ENCODE measurements at regions not wholly inside any gene's neighbourhood (a gene's known extent, or its start where the extent isn't known, plus 50 kb on each side); places are given as distances from the start of the nearest gene placed in this dataset.

DNA sequence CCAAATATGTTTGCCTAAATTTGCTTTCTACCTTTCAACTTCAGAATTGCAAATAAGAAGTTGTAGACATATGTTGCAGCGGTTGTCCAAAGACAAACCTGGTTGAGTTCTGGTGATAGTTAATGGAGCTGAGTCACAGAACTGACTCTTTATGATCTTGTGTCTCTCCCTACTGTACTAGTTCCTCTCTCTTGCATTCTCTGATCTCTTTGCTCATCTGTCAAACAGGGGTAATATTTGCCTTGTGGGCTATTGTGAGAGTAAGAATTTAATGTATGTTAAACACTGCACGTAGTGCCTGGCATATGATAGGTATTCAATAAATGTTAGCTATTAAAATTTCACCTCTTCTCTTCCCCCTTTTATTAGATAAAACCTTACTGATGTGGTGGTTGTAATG, 283.5 kb upstream of the RGS6 start:
- DNase-seq = no peak

DNA sequence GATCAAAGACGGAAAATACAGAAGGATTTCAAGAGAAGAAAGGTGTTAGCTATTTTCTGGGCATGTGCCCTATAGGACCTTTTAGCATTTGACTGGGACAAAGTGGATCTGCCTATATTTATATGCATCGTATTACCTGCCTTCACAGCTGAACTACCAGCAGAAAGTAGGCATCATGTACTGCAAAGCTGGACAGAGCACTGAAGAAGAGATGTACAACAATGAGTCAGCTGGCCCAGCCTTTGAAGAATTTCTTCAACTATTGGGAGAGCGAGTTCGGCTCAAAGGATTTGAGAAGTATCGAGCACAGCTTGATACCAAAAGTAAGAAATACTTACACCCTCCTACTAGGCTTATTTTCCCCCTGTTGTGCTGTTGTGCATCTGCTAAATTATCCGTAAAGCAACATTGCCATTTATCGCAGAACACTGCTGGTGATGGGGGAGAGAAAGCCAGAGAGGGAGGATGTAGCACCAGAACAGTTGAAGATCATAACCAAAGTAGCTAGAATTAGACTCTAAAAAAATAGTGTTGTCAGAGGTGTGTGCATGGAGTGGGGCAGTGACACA, 282.0 kb upstream of the RGS6 start:
- DNase-seq = no peak

DNA sequence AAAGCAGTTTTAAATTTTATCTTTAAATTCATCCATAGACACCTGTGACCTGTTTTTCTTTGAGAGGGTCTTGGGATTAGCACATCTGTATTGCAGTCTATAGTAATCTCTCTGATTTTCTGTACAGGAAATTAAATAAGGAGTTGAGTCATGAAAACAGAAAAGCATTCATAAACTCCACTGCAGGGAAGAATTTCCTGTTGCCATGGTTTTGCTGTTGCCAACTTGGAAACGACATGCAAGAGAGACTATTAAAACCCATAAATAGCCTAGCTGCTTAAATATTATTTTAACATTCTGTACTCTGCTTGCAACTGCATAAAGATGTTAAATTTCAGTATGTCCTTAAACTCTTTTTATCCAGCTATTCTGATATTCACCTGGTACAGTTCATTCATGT, 281.0 kb upstream of the RGS6 start:
- DNase-seq = no peak

DNA sequence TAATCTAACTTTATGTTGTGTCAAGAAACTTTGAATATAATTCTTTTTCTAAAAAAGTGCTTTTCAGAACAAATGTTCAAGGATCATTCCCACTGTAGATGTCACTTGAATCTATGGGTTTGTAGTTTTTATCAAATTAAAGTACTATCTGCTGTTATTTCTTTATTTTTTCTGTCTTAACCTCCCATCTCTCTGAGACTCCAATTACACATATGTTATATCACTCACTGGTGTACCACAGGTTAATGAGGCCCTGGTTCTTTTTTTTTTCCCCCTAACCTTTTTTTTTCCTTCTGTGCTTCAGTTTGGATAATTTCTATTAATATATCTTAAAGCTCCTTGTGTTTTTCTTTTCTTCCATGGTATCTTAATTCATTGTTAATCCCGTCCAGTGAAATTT, 279.9 kb upstream of the RGS6 start:
- DNase-seq = no peak

DNA sequence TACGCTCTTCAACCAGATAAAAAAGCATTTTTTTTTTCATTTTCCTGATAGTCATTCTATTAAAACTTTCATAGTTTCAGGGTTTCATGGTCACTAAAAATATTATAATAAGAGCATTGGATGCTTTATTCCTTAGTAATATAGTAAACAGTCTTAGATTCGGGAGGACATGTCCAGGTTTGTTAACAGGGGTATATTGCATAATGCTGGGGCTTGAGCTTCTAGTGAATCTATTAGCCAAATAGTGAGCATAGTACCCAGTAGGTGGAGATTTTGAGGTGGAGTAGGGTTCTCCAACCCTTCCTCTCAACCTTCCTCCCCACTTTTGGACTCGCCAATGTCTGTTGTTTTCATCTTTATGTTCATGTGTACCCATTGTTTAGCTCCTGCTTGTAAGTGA, 277.4 kb upstream of the RGS6 start:
- no peak for DNase-seq

DNA sequence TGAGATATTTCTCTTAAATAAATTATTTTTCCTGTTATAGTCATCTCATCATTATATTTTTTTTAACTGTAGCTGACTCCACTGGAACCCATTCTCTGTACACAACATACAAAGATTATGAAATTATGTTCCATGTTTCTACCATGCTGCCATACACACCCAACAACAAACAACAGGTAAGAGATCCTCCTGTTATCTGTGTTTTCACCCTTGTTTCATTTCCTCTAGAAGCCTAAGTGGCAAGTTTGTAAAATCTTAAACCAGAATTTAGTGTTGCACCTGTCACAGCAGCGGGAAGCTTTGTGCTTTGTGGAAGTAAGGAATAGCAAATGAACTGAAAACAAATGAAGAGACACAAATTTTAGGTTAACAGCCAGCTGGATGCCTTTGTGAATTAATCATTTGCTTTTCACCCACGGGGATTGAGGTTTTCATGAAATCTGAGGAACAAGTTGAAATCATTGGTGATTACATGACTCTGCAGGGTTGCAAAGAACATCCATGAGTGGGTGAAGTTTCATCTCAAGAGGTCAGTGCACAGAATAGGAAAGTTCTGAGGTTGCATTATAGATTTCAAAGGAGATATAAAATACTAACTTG, 273.9 kb upstream of the RGS6 start:
- DNase-seq = peak in 1 of 3 donors; percentile 1

DNA sequence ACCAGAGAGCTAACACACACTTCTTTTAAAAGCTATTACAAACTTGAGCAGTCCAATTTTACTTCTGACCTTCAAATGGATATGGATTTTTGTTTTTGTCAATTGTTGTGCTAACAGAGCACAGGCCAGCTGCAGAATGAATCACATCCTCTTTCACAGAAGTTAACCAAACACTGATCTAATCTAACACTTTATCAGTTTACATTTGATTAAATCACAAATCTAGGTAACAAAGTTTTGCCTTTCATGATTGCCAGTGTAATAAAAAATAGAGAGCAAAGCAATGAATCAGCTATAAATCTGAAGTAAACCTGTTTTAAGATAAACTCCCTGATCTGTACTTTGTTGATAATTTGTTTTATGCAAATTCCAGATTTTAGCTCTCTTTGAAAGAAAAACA, 273.1 kb upstream of the RGS6 start:
- DNase-seq = no peak

DNA sequence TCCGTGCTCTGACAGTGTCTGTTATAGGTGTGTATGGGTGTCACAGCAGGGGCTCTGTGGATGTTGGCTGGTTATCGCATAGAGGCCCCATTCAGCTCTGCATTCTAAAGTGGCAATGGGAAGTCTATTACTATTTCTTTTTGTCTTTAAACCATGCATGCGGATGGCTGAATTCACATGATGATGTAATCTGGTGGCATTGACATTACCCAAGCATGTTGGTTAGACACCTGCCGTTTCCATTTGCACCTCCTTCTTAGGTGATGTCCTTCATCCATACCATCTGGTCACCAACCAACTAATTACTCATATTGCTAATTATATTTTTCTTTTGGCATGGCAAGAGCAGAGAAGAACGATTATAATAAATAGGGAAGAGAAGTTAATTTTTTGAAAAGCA, 270.8 kb upstream of the RGS6 start:
- DNase-seq = no peak

DNA sequence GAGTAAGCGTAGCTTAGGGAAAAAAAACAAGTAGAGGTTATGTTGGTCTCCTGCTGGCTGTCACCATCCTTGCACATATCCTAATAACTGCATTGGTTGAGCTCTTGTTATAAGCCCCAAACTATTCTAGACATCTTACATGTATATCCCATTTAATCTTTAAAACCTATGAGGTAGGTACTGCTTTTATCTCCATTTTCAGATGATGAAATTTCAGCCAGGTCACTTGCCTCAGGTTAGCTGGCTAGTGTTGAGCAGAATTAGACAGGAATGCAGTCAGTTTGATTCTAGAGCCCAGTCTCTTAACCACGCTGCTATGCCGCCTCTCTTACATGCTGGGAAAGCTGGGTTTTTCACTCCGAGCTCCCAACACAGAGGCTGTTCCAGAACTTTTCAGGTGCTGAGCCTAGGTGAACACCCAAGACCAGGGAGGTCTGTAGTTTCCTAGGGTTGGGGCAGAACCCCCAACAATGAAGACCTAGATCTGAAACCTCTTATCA, 269.9 kb upstream of the RGS6 start:
- DNase-seq = no peak

DNA sequence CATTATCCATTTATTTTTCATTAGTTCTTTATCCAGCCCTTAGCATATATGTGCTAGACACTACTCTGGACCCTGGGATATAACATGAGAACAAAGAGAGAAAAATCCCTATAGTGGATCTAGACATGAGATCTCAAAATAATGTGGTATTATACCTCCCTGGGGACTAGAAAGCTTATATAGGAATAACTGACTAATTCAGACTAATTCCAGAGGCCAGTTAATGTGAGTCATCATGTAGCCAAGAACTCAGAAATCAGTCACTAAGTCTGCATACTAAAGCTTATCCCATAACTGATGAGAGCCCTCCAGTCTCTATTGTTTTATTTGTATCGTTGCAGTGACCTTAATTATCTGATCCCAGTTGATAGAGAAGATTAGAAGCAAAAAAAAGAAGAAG, 267.1 kb upstream of the RGS6 start:
- DNase-seq = no peak

DNA sequence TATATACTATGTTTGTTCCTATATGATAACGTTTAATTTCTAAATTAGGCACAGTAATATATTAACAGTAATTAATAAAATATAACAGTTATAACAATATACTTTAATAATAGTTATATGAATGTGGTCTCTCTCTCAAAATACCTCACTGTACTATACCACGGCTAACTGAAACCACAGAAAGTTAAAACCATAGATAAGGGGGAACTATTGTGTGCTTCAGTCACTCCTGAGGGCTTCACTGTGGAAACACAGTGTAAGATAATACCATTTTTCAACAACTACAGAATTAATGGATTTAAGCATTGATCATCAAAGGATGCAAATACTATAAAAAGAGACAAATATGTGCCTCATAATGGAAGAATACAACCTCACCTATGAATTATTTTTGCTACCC, 266.4 kb upstream of the RGS6 start:
- no peak for DNase-seq

DNA sequence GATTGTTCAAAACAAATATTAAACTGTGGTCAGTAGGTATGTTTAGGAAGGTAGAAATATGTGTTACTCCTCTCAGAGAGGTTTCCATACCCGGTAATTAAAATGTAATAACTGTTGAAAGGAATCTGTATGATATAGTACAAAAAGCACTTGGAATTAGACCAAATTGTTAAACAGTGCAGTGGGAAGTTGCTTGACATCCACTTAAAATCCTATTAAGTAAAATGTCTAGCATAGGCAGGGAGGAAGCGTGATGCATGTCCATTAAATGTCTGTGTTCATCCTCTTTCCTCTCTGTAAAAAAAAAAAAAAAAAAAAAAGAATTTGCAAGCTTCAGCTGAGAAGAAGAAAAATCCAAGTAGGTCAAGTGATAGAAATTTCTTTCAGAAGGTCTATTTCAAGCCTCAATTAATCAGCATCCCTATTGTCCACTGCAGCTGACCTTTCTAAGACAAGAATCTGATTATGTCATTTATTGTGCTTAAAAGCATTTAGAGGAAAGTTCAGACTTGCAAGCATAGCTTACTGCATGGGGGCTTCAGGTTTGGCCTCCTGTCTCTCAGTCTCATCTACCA, 265.6 kb upstream of the RGS6 start:
- DNase-seq = no peak

DNA sequence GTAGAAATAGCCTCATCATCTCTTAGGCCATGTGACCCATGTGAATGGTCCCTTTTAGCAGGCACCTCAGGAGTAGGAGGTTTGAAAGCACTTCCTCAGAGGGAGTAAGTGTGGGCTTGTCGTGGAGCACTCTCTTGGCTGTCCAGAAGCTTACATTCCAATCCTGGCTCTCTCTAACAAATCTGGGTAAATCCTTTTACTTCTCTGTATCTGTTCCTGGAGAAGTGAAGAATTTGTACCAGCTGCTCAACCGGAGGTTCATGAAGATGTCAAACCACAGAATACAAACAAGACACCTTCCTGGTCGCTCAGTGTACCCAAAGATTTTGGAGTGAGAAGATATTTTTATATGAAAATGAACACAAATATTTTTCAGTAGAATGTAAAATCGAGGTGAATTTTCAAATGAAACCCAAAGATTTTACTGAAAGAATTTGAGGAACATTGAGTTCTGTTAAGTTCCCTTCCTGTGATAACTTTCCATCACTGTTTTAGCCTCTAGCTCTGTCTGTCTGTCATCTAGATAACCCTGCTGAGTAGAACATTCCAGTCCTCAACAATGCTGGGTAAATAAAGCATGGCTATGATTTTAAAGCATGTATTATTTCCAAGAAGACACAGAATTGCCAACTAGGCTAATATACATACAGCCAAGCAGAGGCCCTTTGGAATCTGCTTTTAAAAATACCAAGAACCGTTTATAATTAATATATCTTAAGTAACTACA, 263.9 kb upstream of the RGS6 start:
- DNase-seq = no peak

DNA sequence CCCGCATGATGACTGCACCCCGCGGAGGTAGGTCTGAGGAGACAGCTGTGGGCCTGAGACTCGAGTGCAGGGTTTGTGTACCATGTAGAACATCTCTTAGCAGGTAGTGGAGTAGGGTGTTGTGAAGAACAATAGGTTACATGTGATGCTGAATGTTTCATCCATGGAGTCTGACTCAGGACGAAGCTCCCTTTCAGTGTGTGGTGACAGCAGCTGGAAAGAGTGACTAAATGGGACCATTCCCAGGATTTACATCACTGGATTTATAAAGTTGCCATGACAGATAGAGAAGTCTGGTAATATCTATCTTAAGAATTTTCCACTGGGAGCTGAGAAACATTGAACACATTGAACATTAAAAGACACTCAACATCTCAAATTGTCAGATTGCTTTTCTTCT, 259.6 kb upstream of the RGS6 start:
- no peak for DNase-seq

DNA sequence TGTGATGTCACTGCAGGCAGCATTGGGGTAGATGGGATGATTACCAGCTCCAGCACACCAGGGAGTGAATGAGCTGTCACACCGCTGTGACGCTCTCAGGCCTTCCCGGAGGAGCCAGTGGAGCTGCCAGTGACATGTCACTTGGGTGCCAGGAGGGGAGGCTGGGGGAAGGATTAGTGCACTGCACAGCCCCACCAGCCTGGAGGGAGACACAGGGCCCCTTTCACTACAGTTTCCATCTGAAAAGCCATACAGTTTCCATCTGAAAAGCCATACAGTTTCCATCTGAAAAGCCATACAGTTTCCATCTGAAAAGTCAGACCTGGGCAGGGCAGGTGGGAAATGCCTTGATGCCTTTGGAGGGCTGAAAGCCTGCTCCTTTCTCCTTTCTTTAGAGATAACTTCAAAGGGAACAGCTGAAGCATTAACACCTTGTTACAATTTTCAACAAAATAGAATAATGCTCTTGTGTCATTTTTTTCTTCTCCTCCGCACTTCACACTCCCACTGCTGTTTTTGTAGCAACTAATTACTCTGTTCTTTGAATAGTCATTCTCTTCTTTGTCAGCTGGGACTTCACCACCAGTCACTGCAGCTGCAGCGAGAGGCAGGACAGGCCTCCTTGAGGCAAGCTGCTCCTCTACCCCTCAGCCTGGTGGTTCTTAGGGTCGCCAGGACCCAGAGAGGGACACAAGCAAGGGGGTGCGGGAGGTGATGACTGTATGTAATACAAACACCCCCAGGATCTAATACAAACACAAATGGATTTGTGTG, 256.9 kb upstream of the RGS6 start:
- no peak for DNase-seq

DNA sequence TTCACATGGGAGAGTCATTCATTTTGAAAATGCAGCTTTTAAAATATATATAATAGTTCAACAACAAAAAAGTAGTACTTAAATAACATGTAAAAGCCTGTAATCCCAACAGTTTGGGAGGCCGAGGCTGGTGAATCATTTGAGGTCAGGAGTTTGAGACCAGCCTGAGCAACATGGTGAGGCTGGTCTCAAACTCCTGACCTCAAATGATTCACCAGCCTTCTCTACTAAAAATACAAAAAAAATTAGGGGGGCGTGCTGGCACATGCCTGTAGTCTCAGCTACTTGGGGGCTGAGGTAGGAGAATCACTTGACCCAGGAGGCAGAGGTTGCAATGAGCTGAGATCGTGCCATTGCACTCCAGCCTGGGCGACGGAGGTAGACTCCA, 256.3 kb upstream of the RGS6 start:
- DNase-seq = no peak

DNA sequence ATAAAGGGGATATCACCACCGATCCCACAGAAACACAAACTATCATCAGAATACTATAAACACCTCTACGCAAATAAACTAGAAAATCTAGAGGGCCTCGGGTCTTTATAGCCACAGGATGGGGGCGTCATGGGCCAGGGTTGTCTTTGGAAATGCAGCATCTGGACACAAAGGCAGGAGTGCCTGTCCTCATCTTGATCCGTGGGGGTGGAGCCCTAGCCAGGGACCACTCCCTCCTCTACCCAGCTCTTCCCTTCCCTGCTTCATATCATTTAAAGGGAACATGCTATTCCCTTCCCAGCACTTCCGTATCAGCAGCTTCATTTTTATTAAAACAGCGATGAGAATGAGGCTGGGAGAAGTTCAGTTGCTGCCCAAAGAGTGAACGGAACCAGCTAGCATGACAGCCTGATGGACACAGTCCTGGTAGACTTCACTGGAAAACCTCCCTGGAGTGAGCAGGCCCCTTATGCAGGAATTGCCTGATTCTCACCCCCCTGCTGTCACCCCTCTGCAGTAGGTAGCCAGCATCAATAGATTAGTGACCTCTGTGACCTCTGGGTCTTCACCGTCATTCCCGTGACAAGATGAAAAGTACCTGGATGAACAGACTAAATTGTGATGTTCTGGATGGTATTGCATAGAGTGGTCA, 251.4 kb upstream of the RGS6 start:
- DNase-seq = peak in 1 of 3 donors; percentile 3

DNA sequence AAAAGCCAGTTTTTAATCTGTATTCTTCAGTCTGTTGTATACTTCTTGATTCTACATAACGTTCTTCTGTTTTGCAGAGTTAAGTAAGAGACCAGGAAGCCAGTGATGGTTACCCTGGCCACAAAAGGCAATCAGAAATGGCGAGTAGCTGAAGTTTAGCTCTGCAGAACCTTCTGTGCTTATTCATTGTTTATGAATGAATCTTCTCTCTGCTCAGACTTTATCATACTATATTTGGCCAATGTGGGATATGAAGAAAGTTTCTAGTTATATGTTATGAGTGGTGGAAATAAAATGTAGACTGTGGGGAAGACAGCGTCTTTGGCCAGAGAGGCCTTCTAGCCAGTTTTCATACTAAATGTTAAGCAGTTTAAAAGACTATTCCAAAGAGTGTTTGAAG, 249.9 kb upstream of the RGS6 start:
- DNase-seq = no peak

DNA sequence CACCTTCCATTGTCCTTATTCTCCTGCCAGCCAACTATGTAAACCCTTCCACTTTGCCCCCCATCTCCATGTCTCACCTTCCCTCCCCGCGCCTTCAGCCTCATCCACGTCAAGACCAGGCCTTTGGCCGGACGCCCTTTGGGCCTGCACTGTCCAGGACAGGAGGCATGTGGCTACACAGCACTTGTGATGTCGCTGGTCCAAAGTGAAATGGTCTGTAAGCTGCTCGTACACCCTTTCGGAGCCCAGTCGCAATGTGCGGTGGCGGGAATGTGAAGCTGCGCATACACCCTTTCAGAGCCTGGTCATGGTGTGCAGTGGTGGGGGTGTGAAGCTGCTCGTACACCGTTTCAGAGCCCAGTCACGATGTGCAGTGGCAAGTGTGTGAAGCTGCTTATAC, 247.9 kb upstream of the RGS6 start:
- DNase-seq = no peak

DNA sequence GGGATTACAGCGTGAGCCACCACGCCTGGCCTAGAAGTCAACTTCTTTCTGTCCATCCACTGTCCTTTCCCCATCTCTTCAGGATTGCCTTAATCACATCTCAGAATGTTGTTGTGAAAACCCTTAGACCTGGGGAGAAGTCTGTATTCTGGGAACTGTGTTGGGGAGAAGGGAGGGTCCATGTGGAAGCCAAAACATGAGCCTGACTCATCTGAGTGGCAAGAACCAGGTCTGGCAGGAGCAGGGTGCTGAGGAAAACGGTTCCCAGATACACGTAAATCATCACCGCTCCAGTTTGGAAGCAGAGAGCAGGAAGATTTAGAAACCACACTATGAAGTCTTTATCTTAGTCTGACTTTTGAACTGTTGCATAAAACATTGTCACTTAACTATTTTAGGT, 245.6 kb upstream of the RGS6 start:
- DNase-seq = no peak

DNA sequence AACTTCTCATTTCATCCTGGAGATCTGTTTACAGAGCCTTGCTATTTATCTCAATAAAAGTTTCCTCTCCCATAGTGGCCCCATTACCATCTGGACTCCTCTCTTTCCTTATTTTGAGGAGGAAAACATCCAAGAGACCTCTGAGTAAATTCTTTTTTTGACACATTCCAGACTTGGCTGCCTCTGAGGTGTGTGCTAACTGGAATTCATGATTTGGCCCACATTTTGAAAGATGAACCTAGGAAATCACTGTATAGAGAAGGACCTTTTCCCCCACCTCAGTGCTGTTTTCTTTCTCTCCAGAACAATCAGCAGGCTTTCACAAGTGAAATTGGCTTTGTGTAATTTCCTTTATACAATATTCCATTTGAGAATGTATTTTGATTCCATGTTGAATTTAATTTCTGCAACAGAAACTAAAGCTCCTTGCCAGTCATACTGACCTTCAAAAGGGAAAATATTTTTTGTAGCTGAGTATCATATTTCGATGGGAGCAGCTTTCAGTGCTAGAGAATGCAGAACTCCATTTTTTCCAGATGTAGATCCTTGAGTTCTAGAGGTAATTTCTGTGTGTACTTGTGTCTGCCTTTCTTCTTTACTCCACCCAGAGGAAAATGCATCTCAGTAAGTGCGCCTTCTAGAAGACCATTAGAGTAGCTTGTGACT, 244.9 kb upstream of the RGS6 start:
- no peak for DNase-seq

DNA sequence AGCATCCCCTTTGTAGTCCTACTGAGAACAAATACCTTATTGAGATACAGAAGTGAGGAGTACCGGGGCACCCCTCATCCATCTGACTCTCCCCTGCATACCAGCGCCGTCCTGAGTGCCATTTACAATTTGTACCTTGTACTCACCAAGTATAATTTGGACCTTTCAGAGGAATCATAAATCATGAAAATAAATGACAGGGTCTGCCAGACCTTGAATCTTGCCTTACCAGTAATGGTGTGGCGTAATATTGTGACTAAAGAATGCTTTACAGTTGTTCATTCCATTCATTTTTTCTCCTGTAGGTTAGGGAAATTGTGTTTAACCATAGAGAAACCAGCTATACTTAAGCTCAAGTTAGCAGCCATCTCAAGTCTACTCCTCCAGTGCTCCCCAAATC, 243.7 kb upstream of the RGS6 start:
- no peak for DNase-seq

Measured in suppressor macrophage treated with lipopolysaccharide for 1 hour (primary cell).